GM18907 (cell line): ENCODE measurements at regions not wholly inside any gene's neighbourhood (a gene's known extent, or its start where the extent isn't known, plus 50 kb on each side); places are given as distances from the start of the nearest gene placed in this dataset.

Experiments
- ATAC-seq: cut with Tn5 transposase; IDR thresholded peaks from one replicate; pipeline ENCODE4 v1.9.1; 2021; ENCODE audit warnings: mild to moderate bottlenecking, moderate library complexity; ENCODE audit not compliant: unreplicated experiment

- ATAC-seq = peak; percentile 46
These were observed 304.0 kb downstream of the LPIN1 start for GRCh38 chr2:12050396-12050795.

- ATAC-seq = no peak
These were observed 305.4 kb downstream of the LPIN1 start for GRCh38 chr2:12051831-12052230.

- ATAC-seq = no peak
These were observed 306.4 kb downstream of the LPIN1 start for GRCh38 chr2:12052796-12053195.

- no peak for ATAC-seq
These were observed 308.7 kb downstream of the LPIN1 start for GRCh38 chr2:12054956-12055618.

- peak; percentile 96 for ATAC-seq
These were observed 311.2 kb downstream of the LPIN1 start for GRCh38 chr2:12057436-12058166.

- no peak for ATAC-seq
These were observed 313.4 kb downstream of the LPIN1 start for GRCh38 chr2:12059616-12060441.

- no peak for ATAC-seq
These were observed 314.5 kb downstream of the LPIN1 start for GRCh38 chr2:12060886-12061285.

- ATAC-seq = no peak
These were observed 315.0 kb downstream of the LPIN1 start for GRCh38 chr2:12061286-12062052.

GRCh38 chr2:12062053-12062395 lies 315.6 kb downstream of the LPIN1 start:
- no peak for ATAC-seq

GRCh38 chr2:12063210-12063609 lies 316.8 kb downstream of the LPIN1 start:
- ATAC-seq = no peak

- no peak for ATAC-seq
These were observed 317.7 kb downstream of the LPIN1 start for GRCh38 chr2:12064153-12064552.

GRCh38 chr2:12066116-12066515 lies 319.7 kb downstream of the LPIN1 start:
- ATAC-seq = no peak

- ATAC-seq = no peak
These were observed 320.6 kb downstream of the LPIN1 start for GRCh38 chr2:12066986-12067385.

GRCh38 chr2:12068796-12069538 lies 322.5 kb downstream of the LPIN1 start:
- ATAC-seq = no peak

GRCh38 chr2:12070153-12070552 lies 323.7 kb downstream of the LPIN1 start:
- peak; percentile 57 for ATAC-seq

- peak; percentile 32 for ATAC-seq
These were observed 324.1 kb downstream of the LPIN1 start for GRCh38 chr2:12070581-12070980.

- peak; percentile 76 for ATAC-seq
These were observed 324.9 kb downstream of the LPIN1 start for GRCh38 chr2:12071318-12071717.

GRCh38 chr2:12073217-12073852 lies 326.9 kb downstream of the LPIN1 start:
- no peak for ATAC-seq

GRCh38 chr2:12074126-12074844 lies 327.9 kb downstream of the LPIN1 start:
- no peak for ATAC-seq
